GM12891 (cell line): ENCODE measurements at regions not wholly inside any gene's neighbourhood (a gene's known extent, or its start where the extent isn't known, plus 50 kb on each side); places are given as distances from the start of the nearest gene placed in this dataset.

Experiments used
- PAX5 ChIP-seq: IDR thresholded peaks from 2 replicates; pipeline ENCODE4 v1.6.1; 2011; ENCODE audit warnings: low read length, moderate library complexity, mild to moderate bottlenecking; ENCODE audit not compliant: insufficient read depth, severe bottlenecking
- POLR2A ChIP-seq: IDR thresholded peaks from 2 replicates; pipeline ENCODE4 v1.6.1; 2011; ENCODE audit warnings: low read depth, low read length, control low read depth
- POLR2AphosphoS5 ChIP-seq: IDR thresholded peaks from 2 replicates; pipeline ENCODE4 v1.6.1; 2011; ENCODE audit warnings: low read depth, low read length, control low read depth
- POU2F2 ChIP-seq: IDR thresholded peaks from 2 replicates; pipeline ENCODE4 v1.6.1; 2011; ENCODE audit warnings: low read depth, mild to moderate bottlenecking, control low read depth, low read length, moderate library complexity
- SPI1 ChIP-seq: IDR thresholded peaks from 2 replicates; pipeline ENCODE4 v1.6.1; 2011; ENCODE audit warnings: low read depth, low read length, control low read depth
- TAF1 ChIP-seq: IDR thresholded peaks from 2 replicates; pipeline ENCODE4 v1.6.1; 2011; ENCODE audit warnings: low read depth, low read length, control low read depth

- TF ChIP-seq POLR2A (no peak), TAF1 (no peak), POLR2AphosphoS5 (no peak), POU2F2 (no peak), SPI1 (no peak), PAX5 (no peak)
Observed at GRCh38 chr12:46100551-46101484, 110.4 kb upstream of the SCAF11 start.
